Activated T-helper 1 cell treated with anti-CD3 and anti-CD28 coated beads, Interleukin-12 subunit alpha, Interleukin-12 subunit beta, Interleukin-2, Interleukin-4 antibody, amounts not matched to agents 30 ng/mL and 10 ng/mL and 1 ng/mL, durations not matched to agents 14 hours and 24 hours and 36 hours (primary cell): ENCODE measurements at regions not wholly inside any gene's neighbourhood (a gene's known extent, or its start where the extent isn't known, plus 50 kb on each side); places are given as distances from the start of the nearest gene placed in this dataset.

ENCODE experiments used
- DNase-seq: peaks from one replicate; pipeline ENCODE4 v3.0.0; 2021; ENCODE audit warnings: low spot score
- H3K27ac Mint-ChIP-seq: one replicate; pipeline ENCODE4 v1.8.0; 2021; ENCODE audit warnings: mild to moderate bottlenecking, mixed read lengths
- H3K27me3 Mint-ChIP-seq: one replicate; pipeline ENCODE4 v1.8.0; 2022; ENCODE audit warnings: mild to moderate bottlenecking, moderate library complexity, mixed read lengths; ENCODE audit not compliant: insufficient read depth
- H3K36me3 Mint-ChIP-seq: one replicate; pipeline ENCODE4 v1.8.0; 2021; ENCODE audit warnings: low read depth, mixed read lengths
- H3K4me1 Mint-ChIP-seq: one replicate; pipeline ENCODE4 v1.8.0; 2021; ENCODE audit warnings: low read depth, mixed read lengths
- H3K4me3 Mint-ChIP-seq: one replicate; pipeline ENCODE4 v1.8.0; 2021; ENCODE audit warnings: mild to moderate bottlenecking, moderate library complexity, mixed read lengths
- H3K9me3 Mint-ChIP-seq: one replicate; pipeline ENCODE4 v1.8.0; 2021; ENCODE audit warnings: mixed read lengths
- intact Hi-C: fragments of 100-400 bp; cut with micrococcal nuclease; formaldehyde crosslinking; loops from one replicate; pipeline ENCODE4 v1.15.1; 2024

DNA sequence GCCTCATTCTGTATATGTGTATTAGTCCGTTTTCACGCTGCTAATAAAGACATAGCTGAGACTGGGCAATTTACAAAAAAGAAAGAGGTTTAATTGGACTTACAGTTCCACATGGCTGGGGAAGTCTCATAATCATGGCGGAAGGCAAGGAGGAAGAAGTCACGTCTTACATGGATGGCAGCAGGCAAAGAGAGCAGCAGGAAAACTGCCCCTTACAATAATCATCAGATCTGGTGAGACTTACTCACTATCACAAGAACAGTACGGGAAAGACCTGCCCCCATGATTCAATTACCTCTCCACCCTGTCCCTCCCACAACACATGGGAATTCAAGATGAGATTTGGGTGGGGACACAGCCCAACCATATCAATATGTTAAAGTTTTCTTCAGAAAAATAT is 49.8 kb upstream of the GPBP1 start:
- H3K27ac Mint-ChIP-seq, result no peak overlapping the region
- H3K4me1 Mint-ChIP-seq, result no peaks in the 10 kb centered on the region
- peaks cover 5% of the 10 kb centered on the region for H3K9me3 Mint-ChIP-seq
- no peak for DNase-seq
- H3K27me3 Mint-ChIP-seq, result peaks cover 5% of the 10 kb centered on the region
- intact Hi-C loops, result no loop called here
- H3K36me3 Mint-ChIP-seq, result no peaks in the 10 kb centered on the region
- no peak overlapping the region for H3K4me3 Mint-ChIP-seq
